ENCODE measurements at regions not wholly inside any gene's neighbourhood (a gene's known extent, or its start where the extent isn't known, plus 50 kb on each side); places are given as distances from the start of the nearest gene placed in this dataset.

- Histone ChIP-seq H3T11ph (ENCODE audit: low read length) (no peak overlapping the region), H2BK20ac (ENCODE audit: low read depth, low read length, poor library complexity, severe bottlenecking) (no peak overlapping the region), H3K27ac (ENCODE audit: insufficient read length, low read depth, low read length) (no peak overlapping the region), H3K9ac (ENCODE audit: extremely low read depth, insufficient read length, low read length) (no peak overlapping the region), H3K4me2 (ENCODE audit: insufficient read depth, insufficient read length, low read length) (no peak overlapping the region), H3K79me2 (ENCODE audit: insufficient read depth, low read length) (peaks cover 2% of the 10 kb centered on the region; the same call in 1 of the 2 replicates), H3K4me1 (ENCODE audit: insufficient read depth, low read length) (no peaks in the 10 kb centered on the region; the same call in 1 of the 2 replicates), H4K5ac (ENCODE audit: insufficient read length, low read depth, low read length) (no peak overlapping the region), H2AFZ (ENCODE audit: low read length) (no peak overlapping the region), H4K20me1 (ENCODE audit: control insufficient read depth, insufficient read depth, insufficient read length) (no peaks in the 10 kb centered on the region), H2BK120ac (ENCODE audit: low read depth, low read length, poor library complexity, severe bottlenecking) (no peak overlapping the region), H4K8ac (replicated peaks; ENCODE audit: insufficient read length, low read depth, low read length) (no peak overlapping the region), H4K91ac (ENCODE audit: insufficient read length, low read depth, low read length) (no peak overlapping the region), H3K23me2 (ENCODE audit: insufficient read length, low read depth, low read length, poor library complexity, severe bottlenecking) (no peaks in the 10 kb centered on the region), H3K27me3 (ENCODE audit: insufficient read depth, low read length) (no peaks in the 10 kb centered on the region), H3K14ac (ENCODE audit: insufficient read depth, low read length) (no peak overlapping the region), H3K23ac (ENCODE audit: insufficient read length, low read depth, low read length) (no peak overlapping the region), H2AK5ac (ENCODE audit: insufficient read length, low read length) (no peak overlapping the region), H3K4ac (ENCODE audit: low read depth, low read length) (no peak overlapping the region), H3K79me1 (ENCODE audit: insufficient read depth, low read depth, low read length, poor library complexity, severe bottlenecking) (no peaks in the 10 kb centered on the region), H2BK15ac (ENCODE audit: low read depth, low read length) (no peak overlapping the region), H3K9me3 (ENCODE audit: control insufficient read depth, low read depth, low read length) (no peaks in the 10 kb centered on the region), H3K56ac (ENCODE audit: insufficient read length, low read depth, low read length) (no peak overlapping the region), H2BK5ac (ENCODE audit: insufficient read length, low read length) (no peak overlapping the region), H3K18ac (ENCODE audit: insufficient read length, low read depth, low read length) (no peak overlapping the region), H2BK12ac (ENCODE audit: insufficient read length, low read depth, low read length) (no peak overlapping the region)
- H3K27ac Mint-ChIP-seq, result peak overlapping the region; percentile 14 to 57 (median 29); a peak in 4 of 7 replicates
- no peaks in the 10 kb centered on the region for H3K9me3 Mint-ChIP-seq
- peaks cover 0 to 18% (median 13%) of the 10 kb centered on the region in 3 experiments; a peak in 5 of 7 replicates for H3K36me3 Mint-ChIP-seq (ENCODE audit: insufficient read depth in 1 of 3, low read depth in 3 of 3)
- H3K4me1 Mint-ChIP-seq, result peaks cover 17 to 26% of the 10 kb centered on the region in 2 experiments
- H3K4me3 Mint-ChIP-seq, result no peak overlapping the region
- DNase-seq, result no peak
- no CpG with 5 or more reads among the region's 8 CpGs for WGBS (ENCODE audit: extremely low coverage, insufficient read length, low lambda C conversion rate)
- no peaks in the 10 kb centered on the region for H3K27me3 Mint-ChIP-seq (ENCODE audit: low read depth)
- no peak for TF ChIP-seq CTCF (conservative IDR thresholded peaks at IDR 0.05)
Observed at GRCh38 chr6:56692523-56693245, 50.0 kb upstream of the DST start.
